ENCODE measurements at regions not wholly inside any gene's neighbourhood (a gene's known extent, or its start where the extent isn't known, plus 50 kb on each side); places are given as distances from the start of the nearest gene placed in this dataset.

DNA sequence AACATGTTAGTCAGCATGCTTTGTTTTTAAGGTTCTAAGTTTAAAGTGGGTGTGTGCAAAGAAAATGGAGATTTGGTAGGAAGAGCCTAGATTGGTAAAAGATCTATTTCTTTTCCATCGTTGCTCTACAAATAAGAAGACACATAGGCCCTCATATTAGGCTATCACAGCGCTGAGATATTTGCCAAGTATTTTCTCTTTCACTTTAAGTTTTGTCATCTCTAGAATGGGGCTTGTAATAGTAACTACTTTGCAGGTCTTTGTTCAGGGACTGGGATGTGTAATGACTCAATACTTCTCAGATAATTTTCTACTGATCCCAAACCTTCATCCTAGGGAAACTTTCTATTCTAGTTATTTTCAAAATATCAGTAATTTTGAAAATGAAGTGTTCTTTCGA, 917.7 kb upstream of the SLC10A2 start:
- TF ChIP-seq, protein P1, sequence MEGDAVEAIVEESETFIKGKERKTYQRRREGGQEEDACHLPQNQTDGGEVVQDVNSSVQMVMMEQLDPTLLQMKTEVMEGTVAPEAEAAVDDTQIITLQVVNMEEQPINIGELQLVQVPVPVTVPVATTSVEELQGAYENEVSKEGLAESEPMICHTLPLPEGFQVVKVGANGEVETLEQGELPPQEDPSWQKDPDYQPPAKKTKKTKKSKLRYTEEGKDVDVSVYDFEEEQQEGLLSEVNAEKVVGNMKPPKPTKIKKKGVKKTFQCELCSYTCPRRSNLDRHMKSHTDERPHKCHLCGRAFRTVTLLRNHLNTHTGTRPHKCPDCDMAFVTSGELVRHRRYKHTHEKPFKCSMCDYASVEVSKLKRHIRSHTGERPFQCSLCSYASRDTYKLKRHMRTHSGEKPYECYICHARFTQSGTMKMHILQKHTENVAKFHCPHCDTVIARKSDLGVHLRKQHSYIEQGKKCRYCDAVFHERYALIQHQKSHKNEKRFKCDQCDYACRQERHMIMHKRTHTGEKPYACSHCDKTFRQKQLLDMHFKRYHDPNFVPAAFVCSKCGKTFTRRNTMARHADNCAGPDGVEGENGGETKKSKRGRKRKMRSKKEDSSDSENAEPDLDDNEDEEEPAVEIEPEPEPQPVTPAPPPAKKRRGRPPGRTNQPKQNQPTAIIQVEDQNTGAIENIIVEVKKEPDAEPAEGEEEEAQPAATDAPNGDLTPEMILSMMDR (IDR thresholded peaks at IDR 0.05): no peak

DNA sequence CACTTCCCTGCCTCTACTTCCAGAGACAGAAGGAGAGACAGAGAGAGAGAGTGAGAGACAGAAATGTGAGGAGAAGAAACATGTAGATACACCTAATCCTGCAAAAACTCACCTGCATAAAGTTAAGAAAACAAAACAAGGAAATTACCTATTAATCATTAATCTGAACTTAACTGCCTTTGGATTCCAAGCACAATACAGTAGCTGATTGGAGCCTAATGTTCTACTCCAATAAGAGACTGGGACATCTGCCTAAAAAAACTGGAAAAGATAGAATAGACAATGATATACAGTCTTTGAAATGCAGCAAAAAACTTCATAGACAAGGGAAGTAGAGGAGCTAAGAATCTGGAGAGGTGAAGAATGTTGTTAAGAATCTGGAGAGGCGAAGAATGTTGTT, 910.2 kb upstream of the SLC10A2 start:
- TF ChIP-seq, protein P1 (IDR thresholded peaks at IDR 0.05): no peak

DNA sequence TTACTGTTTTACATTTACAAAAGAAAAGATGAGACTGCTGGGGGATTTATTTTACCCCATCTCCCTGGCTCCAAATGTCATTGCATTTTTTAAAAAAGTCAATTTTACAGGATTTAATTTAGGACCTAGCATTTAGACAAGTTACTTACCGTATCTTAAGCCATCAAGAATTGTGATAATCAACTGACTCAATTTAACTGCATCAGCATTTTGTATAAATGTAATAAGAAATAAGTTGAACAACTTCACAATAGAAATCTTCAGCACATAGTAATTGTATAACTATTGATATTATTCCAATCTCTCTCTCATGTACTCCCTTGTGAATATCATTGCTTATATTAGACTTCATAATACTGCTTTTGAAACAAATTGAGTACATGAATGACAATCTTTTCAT, 907.5 kb upstream of the SLC10A2 start:
- TF ChIP-seq, protein P1 (IDR thresholded peaks at IDR 0.05): no peak

DNA sequence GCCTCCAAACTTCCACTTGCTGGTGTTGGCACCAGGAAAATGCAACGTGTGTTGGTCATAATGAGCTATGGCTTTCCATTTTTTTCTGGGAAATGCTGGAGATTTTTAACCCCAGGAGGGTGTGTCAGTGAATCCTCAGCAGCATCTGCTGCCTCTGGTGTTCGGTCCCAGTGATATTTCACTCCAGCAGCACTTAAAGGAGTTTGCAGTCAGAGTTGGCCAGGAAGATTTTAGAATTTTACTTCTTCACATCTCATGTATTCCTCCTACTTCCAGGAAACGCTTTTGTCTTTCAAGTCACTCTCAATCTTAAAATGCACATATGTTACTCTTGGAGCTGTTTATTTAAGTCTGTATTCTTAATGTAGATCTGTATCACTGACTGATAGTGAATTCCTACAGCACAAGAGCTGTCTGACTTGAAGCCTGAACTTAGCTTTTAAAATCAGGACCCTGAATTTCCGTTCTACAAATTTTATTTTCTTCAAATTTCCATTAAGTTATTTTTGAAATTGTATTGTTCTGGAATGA, 903.4 kb upstream of the SLC10A2 start:
- TF ChIP-seq, protein P1 (IDR thresholded peaks at IDR 0.05): no peak

DNA sequence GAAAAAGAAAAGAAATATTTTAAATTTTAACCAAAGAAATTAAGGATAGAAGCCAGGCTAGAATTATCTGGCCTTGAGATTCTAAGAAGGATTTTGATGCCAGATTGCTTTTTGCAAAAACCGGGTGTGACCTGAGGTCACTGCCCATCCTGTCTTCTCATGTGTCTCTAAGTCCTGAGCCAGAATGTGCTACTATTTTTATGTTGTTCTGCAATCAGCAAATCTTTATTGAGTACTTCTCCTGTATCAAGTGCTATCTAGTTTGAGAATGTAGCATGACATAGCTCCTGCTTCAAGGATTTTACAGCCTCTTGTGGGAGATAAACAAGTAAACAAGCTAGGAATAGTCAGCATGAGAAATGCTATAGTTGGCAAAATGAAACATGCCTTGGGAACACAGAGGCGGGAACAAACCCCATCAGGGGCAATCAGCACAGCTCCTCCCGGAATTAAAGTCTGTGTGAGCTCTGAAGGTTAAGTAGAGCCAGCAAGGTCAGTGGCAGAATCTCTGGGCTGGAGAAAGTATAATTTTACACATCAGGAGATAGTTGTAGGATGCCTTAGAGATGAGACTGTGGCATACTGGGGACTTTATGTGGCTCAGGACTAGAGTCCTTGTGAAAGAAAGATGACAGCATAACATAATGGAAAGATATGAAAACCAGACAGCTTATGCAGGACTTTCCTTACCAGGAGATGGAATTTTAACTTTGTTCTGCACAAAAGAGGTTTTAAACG, 899.5 kb upstream of the SLC10A2 start:
- TF ChIP-seq, protein P1 (IDR thresholded peaks at IDR 0.05): no peak

DNA sequence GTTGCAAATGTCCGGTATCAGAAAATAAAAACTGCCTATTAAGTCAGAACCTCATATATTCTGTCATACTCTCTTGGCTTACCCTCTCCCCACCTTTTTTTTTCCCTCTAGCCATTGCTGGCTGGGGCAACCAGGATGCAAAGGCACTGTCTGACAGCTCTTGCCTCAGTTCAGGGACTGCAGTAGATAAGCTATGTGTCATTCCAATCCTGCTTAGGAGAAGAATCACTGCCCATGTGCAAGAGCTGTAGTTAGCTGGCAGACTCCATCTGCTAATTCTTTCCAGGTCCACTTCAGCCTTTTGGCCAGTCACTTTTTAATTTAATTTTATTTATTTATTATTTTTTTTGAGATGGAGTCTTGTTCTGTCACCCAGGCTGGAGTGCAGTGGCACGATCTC, 895.6 kb upstream of the SLC10A2 start:
- TF ChIP-seq, protein P1 (IDR thresholded peaks at IDR 0.05): no peak

DNA sequence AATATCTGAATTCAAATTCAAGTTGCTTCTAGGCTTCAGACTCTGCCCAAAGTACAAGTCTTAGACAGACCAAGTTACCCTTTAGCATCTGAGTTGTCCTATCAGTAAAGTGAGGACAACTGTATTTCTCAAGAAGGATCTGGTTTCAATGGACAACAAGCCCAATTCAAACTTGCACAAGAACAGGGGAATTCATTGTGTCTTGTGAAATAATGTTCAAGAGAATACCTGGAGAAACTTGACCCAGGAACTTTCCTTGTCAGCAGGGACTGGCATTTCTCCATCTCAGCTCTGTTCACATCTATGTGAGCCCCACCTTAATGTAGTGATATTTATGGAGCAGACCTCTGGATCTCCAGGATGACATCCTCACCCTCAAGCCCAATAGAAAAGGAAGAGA, 894.9 kb upstream of the SLC10A2 start:
- TF ChIP-seq, protein P1 (IDR thresholded peaks at IDR 0.05): no peak
